ENCODE measurements at regions not wholly inside any gene's neighbourhood (a gene's known extent, or its start where the extent isn't known, plus 50 kb on each side); places are given as distances from the start of the nearest gene placed in this dataset.

DNA sequence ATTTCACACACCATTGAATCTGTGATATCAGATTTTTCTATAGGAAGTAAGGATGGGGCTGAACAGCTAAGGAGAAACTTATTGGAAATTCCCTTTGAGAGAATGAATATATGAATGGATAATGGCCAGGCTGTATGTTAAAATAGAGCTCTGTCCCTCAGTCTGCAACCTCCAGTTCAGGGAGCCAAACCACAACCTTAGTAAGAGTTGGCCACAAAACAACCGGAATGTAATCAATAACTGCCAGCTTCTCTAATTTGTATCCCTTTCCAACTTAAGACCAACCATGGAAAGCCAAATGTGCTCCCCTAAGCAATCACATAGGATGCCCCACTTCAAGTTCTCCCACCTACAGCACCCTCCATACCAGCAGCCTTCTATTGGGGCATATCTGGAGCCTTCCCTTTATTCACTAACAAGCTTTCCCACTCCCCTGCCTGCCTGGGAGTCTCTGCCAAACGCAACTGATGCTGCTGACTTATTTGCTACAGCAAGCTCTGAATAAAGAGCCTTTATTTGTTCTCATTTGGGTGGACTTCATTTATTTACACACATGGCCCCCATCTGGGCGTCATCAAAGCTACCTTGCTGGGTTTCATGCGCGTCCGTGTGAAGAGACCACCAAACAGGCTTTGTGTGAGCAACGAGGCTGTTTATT, 75.4 kb upstream of the LARS2 start:
- CTCF ChIA-PET = no interaction called here

More for the DNA sequence above, 75.4 kb upstream of the LARS2 start:
- TF ChIP-seq JUN (IDR thresholded peaks at IDR 0.05; ENCODE audit: borderline replicate concordance, insufficient read depth, insufficient read length, low read depth) = no peak
- TF ChIP-seq EZH2 (IDR thresholded peaks at IDR 0.05; ENCODE audit: borderline replicate concordance, low read depth, low read length, severe bottlenecking) = no peak
- no peak for TF ChIP-seq POLR2AphosphoS5 (IDR thresholded peaks at IDR 0.05; ENCODE audit: insufficient read depth, low read depth, low read length)
- no peak for TF ChIP-seq POLR2A (IDR thresholded peaks at IDR 0.05; ENCODE audit: low read depth, low read length)
- TF ChIP-seq GATA2 (IDR thresholded peaks at IDR 0.05; ENCODE audit: insufficient read depth, insufficient read length, low read depth, low read length) = no peak
- TF ChIP-seq, protein P1, sequence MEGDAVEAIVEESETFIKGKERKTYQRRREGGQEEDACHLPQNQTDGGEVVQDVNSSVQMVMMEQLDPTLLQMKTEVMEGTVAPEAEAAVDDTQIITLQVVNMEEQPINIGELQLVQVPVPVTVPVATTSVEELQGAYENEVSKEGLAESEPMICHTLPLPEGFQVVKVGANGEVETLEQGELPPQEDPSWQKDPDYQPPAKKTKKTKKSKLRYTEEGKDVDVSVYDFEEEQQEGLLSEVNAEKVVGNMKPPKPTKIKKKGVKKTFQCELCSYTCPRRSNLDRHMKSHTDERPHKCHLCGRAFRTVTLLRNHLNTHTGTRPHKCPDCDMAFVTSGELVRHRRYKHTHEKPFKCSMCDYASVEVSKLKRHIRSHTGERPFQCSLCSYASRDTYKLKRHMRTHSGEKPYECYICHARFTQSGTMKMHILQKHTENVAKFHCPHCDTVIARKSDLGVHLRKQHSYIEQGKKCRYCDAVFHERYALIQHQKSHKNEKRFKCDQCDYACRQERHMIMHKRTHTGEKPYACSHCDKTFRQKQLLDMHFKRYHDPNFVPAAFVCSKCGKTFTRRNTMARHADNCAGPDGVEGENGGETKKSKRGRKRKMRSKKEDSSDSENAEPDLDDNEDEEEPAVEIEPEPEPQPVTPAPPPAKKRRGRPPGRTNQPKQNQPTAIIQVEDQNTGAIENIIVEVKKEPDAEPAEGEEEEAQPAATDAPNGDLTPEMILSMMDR (IDR thresholded peaks at IDR 0.05; ENCODE audit: extremely low read depth in 1 of 2, insufficient read depth in 1 of 2, low read depth in 1 of 2, low read length in 2 of 2) = no peak
- no peak for TF ChIP-seq MYC (IDR thresholded peaks at IDR 0.05; ENCODE audit: low read depth, low read length)
- peaks cover 14 to 18% of the 10 kb centered on the region in 2 experiments for H3K27me3 ChIP-seq (ENCODE audit: control insufficient read depth in 2 of 2, insufficient read depth in 2 of 2, low read length in 2 of 2)
- H3K27ac ChIP-seq (ENCODE audit: insufficient read depth, low read depth, low read length) = no peak overlapping the region
- no peaks in the 10 kb centered on the region for H3K9me1 ChIP-seq (replicated peaks; ENCODE audit: control insufficient read depth, extremely low read depth, insufficient read depth, low read length)
- BruUV-seq (replicated peaks) = no TSS peak
- H3K79me2 ChIP-seq (ENCODE audit: control insufficient read depth, insufficient read depth, low read length) = no peaks in the 10 kb centered on the region
- DNase-seq (ENCODE audit: low read depth, low spot score) = no peak
- no peaks in the 10 kb centered on the region for H4K20me1 ChIP-seq (replicated peaks; ENCODE audit: control insufficient read depth, extremely low read depth, insufficient read depth, low read length)
- intact Hi-C loops (cut with micrococcal nuclease) = no loop called here
- no peak overlapping the region for H3K4me3 ChIP-seq (replicated peaks in 1 of 3; ENCODE audit: insufficient read depth in 1 of 3, low read depth in 1 of 3, low read length in 3 of 3)
- no peaks in the 10 kb centered on the region for H3K4me1 ChIP-seq (ENCODE audit: control insufficient read depth, extremely low read depth, insufficient read depth, low read length)
- POLR2A ChIA-PET = no interaction called here
- H3K9ac ChIP-seq (replicated peaks; ENCODE audit: extremely low read depth, insufficient read depth, low read length) = no peak overlapping the region
- H3K4me2 ChIP-seq (ENCODE audit: insufficient read depth, low read length) = no peak overlapping the region
- no peak for FAIRE-seq
- no peaks in the 10 kb centered on the region for H3K36me3 ChIP-seq (ENCODE audit: control insufficient read depth in 2 of 2, extremely low read depth in 1 of 2, insufficient read depth in 2 of 2, low read length in 2 of 2)
- dilution Hi-C loops (cut with MboI; ENCODE audit: extremely low pct_ligation_motif_present, low sequenced_read_pairs) = no loop called here
- H3K9me3 ChIP-seq (replicated peaks; ENCODE audit: control insufficient read depth, insufficient read depth, low read length) = no peaks in the 10 kb centered on the region
- no peak overlapping the region for H2AFZ ChIP-seq (ENCODE audit: low read depth, low read length)
